ENCODE measurements at regions not wholly inside any gene's neighbourhood (a gene's known extent, or its start where the extent isn't known, plus 50 kb on each side); places are given as distances from the start of the nearest gene placed in this dataset.

DNA sequence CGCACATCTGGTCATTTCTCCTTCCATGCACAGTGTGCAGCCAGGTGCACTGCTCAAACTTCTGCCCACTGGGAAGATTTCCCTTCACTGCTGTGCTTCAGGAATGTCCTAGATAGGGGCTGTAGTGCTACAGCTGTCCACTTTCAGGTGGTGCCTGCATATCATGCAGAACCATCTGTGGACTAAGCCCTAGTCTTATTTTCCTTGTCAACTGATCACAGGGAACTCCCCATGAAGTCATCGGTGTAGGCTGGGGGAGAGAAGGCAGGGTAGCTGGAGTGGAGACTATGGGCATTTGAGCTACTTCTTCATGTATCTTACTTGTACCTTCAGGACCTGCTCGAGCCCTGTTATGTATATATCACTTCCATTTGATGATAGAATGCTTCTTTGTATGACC is 150.9 kb upstream of the PLCXD3 start:
- TF ChIP-seq, protein P1, sequence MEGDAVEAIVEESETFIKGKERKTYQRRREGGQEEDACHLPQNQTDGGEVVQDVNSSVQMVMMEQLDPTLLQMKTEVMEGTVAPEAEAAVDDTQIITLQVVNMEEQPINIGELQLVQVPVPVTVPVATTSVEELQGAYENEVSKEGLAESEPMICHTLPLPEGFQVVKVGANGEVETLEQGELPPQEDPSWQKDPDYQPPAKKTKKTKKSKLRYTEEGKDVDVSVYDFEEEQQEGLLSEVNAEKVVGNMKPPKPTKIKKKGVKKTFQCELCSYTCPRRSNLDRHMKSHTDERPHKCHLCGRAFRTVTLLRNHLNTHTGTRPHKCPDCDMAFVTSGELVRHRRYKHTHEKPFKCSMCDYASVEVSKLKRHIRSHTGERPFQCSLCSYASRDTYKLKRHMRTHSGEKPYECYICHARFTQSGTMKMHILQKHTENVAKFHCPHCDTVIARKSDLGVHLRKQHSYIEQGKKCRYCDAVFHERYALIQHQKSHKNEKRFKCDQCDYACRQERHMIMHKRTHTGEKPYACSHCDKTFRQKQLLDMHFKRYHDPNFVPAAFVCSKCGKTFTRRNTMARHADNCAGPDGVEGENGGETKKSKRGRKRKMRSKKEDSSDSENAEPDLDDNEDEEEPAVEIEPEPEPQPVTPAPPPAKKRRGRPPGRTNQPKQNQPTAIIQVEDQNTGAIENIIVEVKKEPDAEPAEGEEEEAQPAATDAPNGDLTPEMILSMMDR (optimal IDR thresholded peaks at IDR 0.05 in 1 of 3, IDR thresholded peaks at IDR 0.05 in 1 of 3, conservative IDR thresholded peaks at IDR 0.05 in 1 of 3; ENCODE audit: extremely low read depth in 1 of 3, insufficient read depth in 2 of 3, low read length in 3 of 3): no peak
- TF ChIP-seq EZH2 (IDR thresholded peaks at IDR 0.05; ENCODE audit: low read length): no peak
